SK-N-SH (cell line): ENCODE measurements at regions not wholly inside any gene's neighbourhood (a gene's known extent, or its start where the extent isn't known, plus 50 kb on each side); places are given as distances from the start of the nearest gene placed in this dataset.

ENCODE experiments used
- ELF1 ChIP-seq: IDR thresholded peaks from 2 replicates; pipeline ENCODE4 v1.4.0; 2012
- GABPA ChIP-seq: IDR thresholded peaks from 2 replicates; pipeline ENCODE4 v1.4.0; 2012; ENCODE audit warnings: low read depth, mild to moderate bottlenecking
- GATA2 ChIP-seq: sonication (generic); formaldehyde crosslinking; IDR thresholded peaks from 2 replicates; pipeline ENCODE4 v1.5.0; 2020; ENCODE audit warnings: mild to moderate bottlenecking, missing genetic modification reagents
- POLR2AphosphoS5 ChIP-seq: IDR thresholded peaks from 2 replicates; pipeline ENCODE4 v1.6.1; 2012; ENCODE audit warnings: low read depth, low read length
- TF ChIP-seq, protein P1 (sequence below): fragments of 200-600 bp; sonication (generic); IDR thresholded peaks from 2 replicates; pipeline ENCODE4 v1.6.1; 2017; ENCODE audit warnings: antibody characterized with exemption, mild to moderate bottlenecking, moderate library complexity
- TF ChIP-seq, protein P2 (sequence below): IDR thresholded peaks from 2 replicates; pipeline ENCODE4 v1.6.1; 2012; ENCODE audit warnings: mild to moderate bottlenecking, low read depth, low read length, moderate library complexity

DNA sequence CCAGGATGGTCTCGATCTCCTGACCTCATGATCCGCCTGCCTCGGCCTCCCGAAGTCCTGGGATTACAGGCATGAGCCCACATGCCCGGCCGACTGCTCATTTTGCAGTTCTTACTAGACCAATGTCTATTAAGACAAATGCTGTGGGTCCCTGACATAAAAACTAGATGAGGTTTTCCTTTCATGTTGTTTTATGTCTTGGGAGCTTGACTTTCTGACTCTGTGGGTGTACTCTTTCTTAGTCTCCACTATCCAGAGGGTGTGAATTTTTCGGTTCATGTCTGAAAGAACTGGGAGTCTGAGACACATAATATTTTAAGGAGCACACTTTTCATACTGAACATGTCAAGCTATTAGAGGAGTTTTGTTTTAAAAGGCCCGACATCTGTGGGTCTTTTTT lies 744.9 kb upstream of the B3GALT2 start:
- TF ChIP-seq, protein P1, sequence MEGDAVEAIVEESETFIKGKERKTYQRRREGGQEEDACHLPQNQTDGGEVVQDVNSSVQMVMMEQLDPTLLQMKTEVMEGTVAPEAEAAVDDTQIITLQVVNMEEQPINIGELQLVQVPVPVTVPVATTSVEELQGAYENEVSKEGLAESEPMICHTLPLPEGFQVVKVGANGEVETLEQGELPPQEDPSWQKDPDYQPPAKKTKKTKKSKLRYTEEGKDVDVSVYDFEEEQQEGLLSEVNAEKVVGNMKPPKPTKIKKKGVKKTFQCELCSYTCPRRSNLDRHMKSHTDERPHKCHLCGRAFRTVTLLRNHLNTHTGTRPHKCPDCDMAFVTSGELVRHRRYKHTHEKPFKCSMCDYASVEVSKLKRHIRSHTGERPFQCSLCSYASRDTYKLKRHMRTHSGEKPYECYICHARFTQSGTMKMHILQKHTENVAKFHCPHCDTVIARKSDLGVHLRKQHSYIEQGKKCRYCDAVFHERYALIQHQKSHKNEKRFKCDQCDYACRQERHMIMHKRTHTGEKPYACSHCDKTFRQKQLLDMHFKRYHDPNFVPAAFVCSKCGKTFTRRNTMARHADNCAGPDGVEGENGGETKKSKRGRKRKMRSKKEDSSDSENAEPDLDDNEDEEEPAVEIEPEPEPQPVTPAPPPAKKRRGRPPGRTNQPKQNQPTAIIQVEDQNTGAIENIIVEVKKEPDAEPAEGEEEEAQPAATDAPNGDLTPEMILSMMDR: no peak
- no peak for TF ChIP-seq GATA2
- no peak for TF ChIP-seq POLR2AphosphoS5
- TF ChIP-seq, protein P2, sequence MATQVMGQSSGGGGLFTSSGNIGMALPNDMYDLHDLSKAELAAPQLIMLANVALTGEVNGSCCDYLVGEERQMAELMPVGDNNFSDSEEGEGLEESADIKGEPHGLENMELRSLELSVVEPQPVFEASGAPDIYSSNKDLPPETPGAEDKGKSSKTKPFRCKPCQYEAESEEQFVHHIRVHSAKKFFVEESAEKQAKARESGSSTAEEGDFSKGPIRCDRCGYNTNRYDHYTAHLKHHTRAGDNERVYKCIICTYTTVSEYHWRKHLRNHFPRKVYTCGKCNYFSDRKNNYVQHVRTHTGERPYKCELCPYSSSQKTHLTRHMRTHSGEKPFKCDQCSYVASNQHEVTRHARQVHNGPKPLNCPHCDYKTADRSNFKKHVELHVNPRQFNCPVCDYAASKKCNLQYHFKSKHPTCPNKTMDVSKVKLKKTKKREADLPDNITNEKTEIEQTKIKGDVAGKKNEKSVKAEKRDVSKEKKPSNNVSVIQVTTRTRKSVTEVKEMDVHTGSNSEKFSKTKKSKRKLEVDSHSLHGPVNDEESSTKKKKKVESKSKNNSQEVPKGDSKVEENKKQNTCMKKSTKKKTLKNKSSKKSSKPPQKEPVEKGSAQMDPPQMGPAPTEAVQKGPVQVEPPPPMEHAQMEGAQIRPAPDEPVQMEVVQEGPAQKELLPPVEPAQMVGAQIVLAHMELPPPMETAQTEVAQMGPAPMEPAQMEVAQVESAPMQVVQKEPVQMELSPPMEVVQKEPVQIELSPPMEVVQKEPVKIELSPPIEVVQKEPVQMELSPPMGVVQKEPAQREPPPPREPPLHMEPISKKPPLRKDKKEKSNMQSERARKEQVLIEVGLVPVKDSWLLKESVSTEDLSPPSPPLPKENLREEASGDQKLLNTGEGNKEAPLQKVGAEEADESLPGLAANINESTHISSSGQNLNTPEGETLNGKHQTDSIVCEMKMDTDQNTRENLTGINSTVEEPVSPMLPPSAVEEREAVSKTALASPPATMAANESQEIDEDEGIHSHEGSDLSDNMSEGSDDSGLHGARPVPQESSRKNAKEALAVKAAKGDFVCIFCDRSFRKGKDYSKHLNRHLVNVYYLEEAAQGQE: no peak
- TF ChIP-seq GABPA: no peak
- TF ChIP-seq ELF1: no peak
